GM12878 (cell line): ENCODE measurements at regions not wholly inside any gene's neighbourhood (a gene's known extent, or its start where the extent isn't known, plus 50 kb on each side); places are given as distances from the start of the nearest gene placed in this dataset.

Source experiments
- ATAC-seq: fragments of 200-7000 bp; cut with Tn5 transposase; 3 replicates; pipeline ENCODE4 v1.9.1; 2020; ENCODE audit warnings: mild to moderate bottlenecking, moderate library complexity
- BruUV-seq: library from RNA; stranded (reverse); fragments of 400-500 nt; replicated peaks from 2 replicates; lab custom pipeline; 2021; lab: Mats Ljungman, UMichigan
- CTCF ChIA-PET: fragments of 300-600 bp; sonication (Branson Sonifier 250); formaldehyde crosslinking; extraction: SDS; loops from one replicate; lab custom pipeline; 2021; ENCODE audit warnings: inconsistent platforms; lab: Yijun Ruan, JAX
- POLR2A ChIA-PET: fragments of 350-600 bp; formaldehyde crosslinking; extraction: SDS; loops from one replicate; lab custom pipeline; 2021; ENCODE audit warnings: inconsistent platforms; lab: Charles Lee
- RAD21 ChIA-PET: fragments of 300-600 bp; sonication (Branson Sonifier 250); formaldehyde crosslinking; loops from one replicate; lab custom pipeline; 2023; ENCODE audit warnings: antibody characterized with exemption; ENCODE audit not compliant: unreplicated experiment; lab: Charles Lee
- SMC1A ChIA-PET: fragments of 300-600 bp; sonication (Branson Sonifier 250); formaldehyde crosslinking; loops from one replicate; lab custom pipeline; 2023; ENCODE audit not compliant: unreplicated experiment, uncharacterized antibody; lab: Charles Lee
- DNase-seq: peaks from one replicate; pipeline ENCODE4 v3.0.0-alpha.2; 2011; ENCODE audit warnings: low read depth, low spot score
- FAIRE-seq: peaks from 3 replicates; lab custom pipeline; 2011; peaks lifted over from hg19 to GRCh38; lab: Jason Lieb, UNC
- H2AFZ ChIP-seq: 2 replicates; pipeline ENCODE4 v1.6.0; 2011; ENCODE audit warnings: low read depth, low read length, control low read depth; ENCODE audit not compliant: control insufficient read depth
- H3K27ac ChIP-seq: 2 replicates; pipeline ENCODE4 v1.5.1; 2011; ENCODE audit warnings: control low read depth; ENCODE audit not compliant: control insufficient read depth, insufficient read depth
- H3K27me3 ChIP-seq, 2 experiments: replicated peaks in 1 of 2; 2 replicates each; pipeline versions ENCODE4 v1.6.0 to v1.6.1; 2011; ENCODE audit warnings: low read length in 1 of 2; ENCODE audit not compliant: control insufficient read depth in 2 of 2, insufficient read depth in 2 of 2
- H3K36me3 ChIP-seq, 2 experiments: 2 replicates each; pipeline ENCODE4 v1.5.1; 2011; ENCODE audit warnings: low read length in 1 of 2; ENCODE audit not compliant: control insufficient read depth in 2 of 2, insufficient read depth in 2 of 2
- H3K4me1 ChIP-seq: 2 replicates; pipeline ENCODE4 v1.6.1; 2011; ENCODE audit warnings: mild to moderate bottlenecking, low read length, moderate library complexity, mixed read lengths; ENCODE audit not compliant: control insufficient read depth, insufficient read depth
- H3K4me2 ChIP-seq: 2 replicates; pipeline ENCODE4 v1.6.0; 2011; ENCODE audit warnings: control low read depth; ENCODE audit not compliant: control insufficient read depth, insufficient read depth
- H3K4me3 ChIP-seq: fragments of 200-600 bp; sonication (generic); 2 replicates; pipeline ENCODE4 v1.5.1; 2016
- H3K79me2 ChIP-seq: 2 replicates; pipeline ENCODE4 v1.6.0; 2011; ENCODE audit warnings: low read length; ENCODE audit not compliant: control insufficient read depth, insufficient read depth
- H3K9ac ChIP-seq: 2 replicates; pipeline ENCODE4 v1.8.0; 2011; ENCODE audit warnings: low read length, control low read depth, mixed read lengths; ENCODE audit not compliant: control insufficient read depth, insufficient read depth
- H3K9me3 ChIP-seq: replicated peaks from 3 replicates; pipeline ENCODE4 v1.5.1; 2011; ENCODE audit warnings: mild to moderate bottlenecking, low read length; ENCODE audit not compliant: control insufficient read depth, insufficient read depth
- H4K20me1 ChIP-seq: 2 replicates; pipeline ENCODE4 v1.6.0; 2011; ENCODE audit not compliant: control insufficient read depth, insufficient read depth
- CEBPZ ChIP-seq: fragments of 150-350 bp; IDR thresholded peaks from 2 replicates; pipeline ENCODE4 v1.6.1; 2016; ENCODE audit warnings: low read depth, low read length
- GATAD2B ChIP-seq: fragments of 450-650 bp; conservative IDR thresholded peaks from 2 replicates; pipeline ENCODE4 v1.6.1; 2017; ENCODE audit warnings: low read depth, mild to moderate bottlenecking, moderate library complexity
- HDAC6 ChIP-seq: fragments of 200-600 bp; sonication (generic); IDR thresholded peaks from one replicate; pipeline ENCODE4 v1.8.0; 2017; ENCODE audit warnings: antibody characterized with exemption; ENCODE audit not compliant: unreplicated experiment
- SIN3A ChIP-seq: IDR thresholded peaks from 2 replicates; pipeline ENCODE4 v1.6.1; 2012; ENCODE audit warnings: low read depth, low read length, improper control_type of control experiment
- ZBTB40 ChIP-seq: fragments of 450-650 bp; IDR thresholded peaks from 2 replicates; pipeline ENCODE4 v1.6.1; 2016; ENCODE audit warnings: mild to moderate bottlenecking, moderate library complexity, borderline replicate concordance
- WGBS: methylation state at CpG from one replicate; pipeline ENCODE4 v1.1.6; 2016; ENCODE audit warnings: low lambda C conversion rate; ENCODE audit not compliant: insufficient replicate concordance, insufficient coverage; ENCODE audit errors: missing lambda C conversion rate; 5-methylcytosine and 5-hydroxymethylcytosine counted together
- in situ Hi-C: fragments of 300-500 bp; cut with MboI; formaldehyde crosslinking; loops from 9 replicates; pipeline ENCODE4 v1.14.3; 2018; ENCODE audit warnings: mixed read lengths
- intact Hi-C: fragments of 100-400 bp; cut with micrococcal nuclease; formaldehyde crosslinking; loops from one replicate; pipeline ENCODE4 v1.14.2; 2022; ENCODE audit not compliant: unreplicated experiment

GRCh38 chr18:65269375-65269774, 481.4 kb upstream of the CDH7 start:
- no peaks in the 10 kb centered on the region for H3K4me1 ChIP-seq
- in situ Hi-C loops = no loop called here
- TF ChIP-seq GATAD2B (no peak), SIN3A (no peak), ZBTB40 (no peak), CEBPZ (no peak), HDAC6 (no peak)
- H3K9ac ChIP-seq = no peak overlapping the region
- H3K79me2 ChIP-seq = no peaks in the 10 kb centered on the region
- no peak for FAIRE-seq
- ChIA-PET SMC1A (interaction anchor here (1.1 kb wide), 1 partner anchor 14 kb away, joined by 3 read pairs; no protein-coding TSS in a partner anchor), RAD21 (no interaction called here), POLR2A (no interaction called here), CTCF (no interaction called here)
- intact Hi-C loops = no loop called here
- H2AFZ ChIP-seq = no peak overlapping the region
- DNase-seq = no peak
- no peaks in the 10 kb centered on the region for H4K20me1 ChIP-seq
- H3K4me3 ChIP-seq = no peak overlapping the region
- no peaks in the 10 kb centered on the region for H3K9me3 ChIP-seq
- no peak for ATAC-seq
- WGBS = 0% methylated on average over 1 of the region's 1 CpG
- BruUV-seq = no TSS peak
- H3K36me3 ChIP-seq = no peaks in the 10 kb centered on the region
- no peaks in the 10 kb centered on the region for H3K27me3 ChIP-seq
- no peak overlapping the region for H3K27ac ChIP-seq
- H3K4me2 ChIP-seq = no peak overlapping the region
